Activated CD4-positive, alpha-beta T cell treated with anti-CD3 and anti-CD28 coated beads for 36 hours (primary cell): ENCODE measurements at regions not wholly inside any gene's neighbourhood (a gene's known extent, or its start where the extent isn't known, plus 50 kb on each side); places are given as distances from the start of the nearest gene placed in this dataset.
"Not testable (repeated sequence)": the region's sequence is repeated elsewhere in the genome, so short reads cannot be mapped to it uniquely, and the experiment has no call there.

ENCODE experiments used
- ATAC-seq: fragments of 200-7000 bp; cut with Tn5 transposase; one replicate; pipeline ENCODE4 v1.10.0; 2021; ENCODE audit warnings: mild to moderate bottlenecking, moderate library complexity
- CTCF ChIA-PET: fragments of 350-600 bp; sonication (Branson Sonifier 250); formaldehyde crosslinking; loops from one replicate; lab custom pipeline; 2021; ENCODE audit warnings: antibody characterized with exemption; lab: Charles Lee
- POLR2A ChIA-PET: fragments of 350-600 bp; sonication (Branson Sonifier 250); formaldehyde crosslinking; loops from one replicate; lab custom pipeline; 2021; ENCODE audit warnings: antibody characterized with exemption, inconsistent platforms; lab: Charles Lee
- DNase-seq: peaks from one replicate; pipeline ENCODE4 v3.0.0-alpha.2; 2020
- H3K27ac Mint-ChIP-seq: one replicate; pipeline ENCODE4 v1.8.0; 2021; ENCODE audit warnings: mixed read lengths
- H3K27me3 Mint-ChIP-seq: one replicate; pipeline ENCODE4 v1.8.0; 2021; ENCODE audit warnings: mixed read lengths
- H3K36me3 Mint-ChIP-seq: one replicate; pipeline ENCODE4 v1.8.0; 2021; ENCODE audit warnings: low read depth, mixed read lengths
- H3K4me1 Mint-ChIP-seq: one replicate; pipeline ENCODE4 v1.8.0; 2021; ENCODE audit warnings: mixed read lengths
- H3K4me3 Mint-ChIP-seq: one replicate; pipeline ENCODE4 v1.8.0; 2021; ENCODE audit warnings: mild to moderate bottlenecking, moderate library complexity, mixed read lengths
- H3K9me3 Mint-ChIP-seq: one replicate; pipeline ENCODE4 v1.8.0; 2021; ENCODE audit warnings: low read depth, mixed read lengths
- intact Hi-C, 2 experiments: fragments of 100-400 bp; cut with DNase I in 1 of 2; cut with micrococcal nuclease in 1 of 2; formaldehyde crosslinking; loops; one replicate each; pipeline versions ENCODE4 v1.14.2 to v1.15.1; 2022 to 2024; cut with DNase I, micrococcal nuclease

GRCh38 chr18:51330148-51330547, 132.7 kb upstream of the MEX3C start:
- peaks cover 2% of the 10 kb centered on the region for H3K27me3 Mint-ChIP-seq
- intact Hi-C loops: no loop called here
- H3K4me1 Mint-ChIP-seq: no peaks in the 10 kb centered on the region
- POLR2A ChIA-PET: no interaction called here
- H3K9me3 Mint-ChIP-seq: no peaks in the 10 kb centered on the region
- H3K27ac Mint-ChIP-seq: no peak overlapping the region
- H3K36me3 Mint-ChIP-seq: no peaks in the 10 kb centered on the region
- no peak overlapping the region for H3K4me3 Mint-ChIP-seq
- CTCF ChIA-PET: interaction anchor here (0.6 kb wide), 1 partner anchor 64 kb away, joined by 3 read pairs; no protein-coding TSS in a partner anchor
- DNase-seq (no peak), ATAC-seq (no peak)

DNA sequence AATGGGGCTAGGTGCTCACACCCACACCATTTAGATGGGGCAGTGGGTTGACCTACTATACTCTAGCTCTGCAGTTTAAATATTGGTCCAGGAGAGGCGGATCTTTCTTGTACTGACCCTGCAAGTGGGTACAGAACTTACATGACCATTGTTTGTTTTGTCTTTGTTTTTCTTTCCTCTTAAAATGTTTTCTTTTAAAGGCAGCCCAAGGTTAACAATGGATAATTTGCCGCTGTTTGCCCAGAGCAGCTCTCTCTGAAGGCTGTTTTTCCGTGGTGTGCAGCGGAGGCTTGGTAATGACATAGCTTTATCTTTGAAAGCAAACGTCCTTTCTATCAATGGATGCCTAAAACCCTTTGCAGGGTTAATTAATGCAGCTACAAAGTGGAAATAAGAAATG, 133.3 kb upstream of the MEX3C start:
- CTCF ChIA-PET: no interaction called here
- DNase-seq: no peak
- no peaks in the 10 kb centered on the region for H3K4me1 Mint-ChIP-seq

GRCh38 chr18:51337406-51337805, 139.9 kb upstream of the MEX3C start:
- Mint-ChIP-seq H3K27me3 (peaks cover 13% of the 10 kb centered on the region), H3K27ac (no peak overlapping the region), H3K4me3 (no peak overlapping the region), H3K4me1 (no peaks in the 10 kb centered on the region), H3K36me3 (no peaks in the 10 kb centered on the region), H3K9me3 (no peaks in the 10 kb centered on the region)
- CTCF ChIA-PET: no interaction called here
- DNase-seq (no peak), ATAC-seq (no peak)
- POLR2A ChIA-PET: no interaction called here
- intact Hi-C loops: no loop called here

More for the DNA sequence above, 133.3 kb upstream of the MEX3C start:
- intact Hi-C loops: no loop called here
- POLR2A ChIA-PET: no interaction called here
- H3K9me3 Mint-ChIP-seq: no peaks in the 10 kb centered on the region
- H3K27me3 Mint-ChIP-seq: peaks cover 2% of the 10 kb centered on the region
- no peak for ATAC-seq
- no peaks in the 10 kb centered on the region for H3K36me3 Mint-ChIP-seq
- no peak overlapping the region for H3K27ac Mint-ChIP-seq
- no peak overlapping the region for H3K4me3 Mint-ChIP-seq

GRCh38 chr18:51339856-51340255, 142.4 kb upstream of the MEX3C start:
- CTCF ChIA-PET: no interaction called here
- no peak for DNase-seq

GRCh38 chr18:51340332-51340731, 142.9 kb upstream of the MEX3C start:
- CTCF ChIA-PET: no interaction called here
- DNase-seq: no peak
- ATAC-seq: no peak
- H3K4me3 Mint-ChIP-seq: no peak overlapping the region
- H3K9me3 Mint-ChIP-seq: no peaks in the 10 kb centered on the region
- H3K27ac Mint-ChIP-seq: no peak overlapping the region
- POLR2A ChIA-PET: no interaction called here
- H3K27me3 Mint-ChIP-seq: peaks cover 16% of the 10 kb centered on the region
- no peaks in the 10 kb centered on the region for H3K36me3 Mint-ChIP-seq
- intact Hi-C loops: no loop called here
- no peaks in the 10 kb centered on the region for H3K4me1 Mint-ChIP-seq

More at GRCh38 chr18:51339856-51340255, 142.4 kb upstream of the MEX3C start:
- POLR2A ChIA-PET: no interaction called here
- no peak for ATAC-seq
- Mint-ChIP-seq H3K36me3 (no peaks in the 10 kb centered on the region), H3K4me3 (no peak overlapping the region), H3K9me3 (no peaks in the 10 kb centered on the region), H3K27ac (no peak overlapping the region), H3K27me3 (peaks cover 14% of the 10 kb centered on the region), H3K4me1 (no peaks in the 10 kb centered on the region)
- intact Hi-C loops: no loop called here

DNA sequence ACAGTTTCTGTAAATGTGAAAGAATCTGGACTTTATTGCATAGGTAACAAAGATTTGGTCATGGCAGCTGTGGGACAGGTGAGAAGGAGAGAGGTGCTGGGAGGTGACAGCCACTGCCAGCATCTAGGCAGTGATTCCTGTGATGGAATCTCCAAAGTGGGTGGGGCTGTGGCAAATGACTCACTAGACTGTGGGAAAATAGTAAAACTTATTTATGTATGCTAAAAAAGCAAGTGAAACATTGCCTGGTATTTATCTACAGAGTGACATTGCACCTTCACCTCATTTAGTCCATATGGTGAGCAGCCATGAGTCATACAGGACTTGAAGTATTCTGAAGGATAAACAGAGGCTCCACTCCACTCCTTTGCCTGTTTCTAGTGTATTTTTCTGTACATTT, 145.3 kb upstream of the MEX3C start:
- Mint-ChIP-seq H3K36me3 (no peaks in the 10 kb centered on the region), H3K27ac (no peak overlapping the region), H3K4me1 (no peaks in the 10 kb centered on the region), H3K4me3 (no peak overlapping the region), H3K9me3 (no peaks in the 10 kb centered on the region), H3K27me3 (peaks cover 13% of the 10 kb centered on the region)
- DNase-seq: peak; percentile 30
- ATAC-seq: peak; percentile 82
- ChIA-PET CTCF (no interaction called here), POLR2A (no interaction called here)
- intact Hi-C loops: no loop called here

GRCh38 chr18:51345848-51346391, 148.4 kb upstream of the MEX3C start:
- POLR2A ChIA-PET: no interaction called here
- ATAC-seq: no peak

GRCh38 chr18:51346404-51346803, 148.9 kb upstream of the MEX3C start:
- Mint-ChIP-seq H3K27me3 (peaks cover 14% of the 10 kb centered on the region), H3K4me1 (no peaks in the 10 kb centered on the region), H3K36me3 (no peaks in the 10 kb centered on the region), H3K27ac (no peak overlapping the region), H3K4me3 (no peak overlapping the region), H3K9me3 (no peaks in the 10 kb centered on the region)
- POLR2A ChIA-PET: no interaction called here
- DNase-seq: no peak
- ATAC-seq: no peak
- CTCF ChIA-PET: interaction anchor here (0.7 kb wide), 1 partner anchor 277 kb away, joined by 6 read pairs; no protein-coding TSS in a partner anchor
- intact Hi-C loops: no loop called here

More at GRCh38 chr18:51345848-51346391, 148.4 kb upstream of the MEX3C start:
- H3K4me1 Mint-ChIP-seq: no peaks in the 10 kb centered on the region
- H3K9me3 Mint-ChIP-seq: no peaks in the 10 kb centered on the region
- no peak overlapping the region for H3K4me3 Mint-ChIP-seq
- H3K36me3 Mint-ChIP-seq: no peaks in the 10 kb centered on the region
- intact Hi-C loops: no loop called here
- DNase-seq: no peak
- CTCF ChIA-PET: interaction anchor here (0.6 to 0.7 kb wide), 3 partner anchors 70 to 525 kb away, joined by 3 to 6 read pairs (median 3); no protein-coding TSS in a partner anchor
- peaks cover 12% of the 10 kb centered on the region for H3K27me3 Mint-ChIP-seq
- H3K27ac Mint-ChIP-seq: no peak overlapping the region

- ATAC-seq (no peak), DNase-seq (no peak)
- Mint-ChIP-seq H3K36me3 (no peaks in the 10 kb centered on the region), H3K27ac (no peak overlapping the region), H3K27me3 (peaks cover 12% of the 10 kb centered on the region), H3K4me3 (no peak overlapping the region), H3K9me3 (no peaks in the 10 kb centered on the region), H3K4me1 (no peaks in the 10 kb centered on the region)
- ChIA-PET CTCF (no interaction called here), POLR2A (interaction anchor here (0.6 kb wide), 1 partner anchor 9 kb away, joined by 3 read pairs; no protein-coding TSS in a partner anchor)
- intact Hi-C loops: no loop called here
Measured at GRCh38 chr18:51350081-51350480, 152.6 kb upstream of the MEX3C start.

- no peak overlapping the region for H3K4me3 Mint-ChIP-seq
- no peaks in the 10 kb centered on the region for H3K36me3 Mint-ChIP-seq
- DNase-seq (no peak), ATAC-seq (no peak)
- H3K27ac Mint-ChIP-seq: no peak overlapping the region
- intact Hi-C loops: no loop called here
- peaks cover 14% of the 10 kb centered on the region for H3K27me3 Mint-ChIP-seq
- no peaks in the 10 kb centered on the region for H3K4me1 Mint-ChIP-seq
- CTCF ChIA-PET: no interaction called here
- POLR2A ChIA-PET: no interaction called here
- H3K9me3 Mint-ChIP-seq: no peaks in the 10 kb centered on the region
Measured at GRCh38 chr18:51355841-51356240, 158.4 kb upstream of the MEX3C start.

- POLR2A ChIA-PET, H3K4me3 Mint-ChIP-seq, CTCF ChIA-PET, H3K27ac Mint-ChIP-seq, H3K36me3 Mint-ChIP-seq, H3K4me1 Mint-ChIP-seq, intact Hi-C loops, H3K9me3 Mint-ChIP-seq, ATAC-seq, DNase-seq: not testable (repeated sequence)
- H3K27me3 Mint-ChIP-seq: peaks cover 12% of the 10 kb centered on the region
Measured at GRCh38 chr18:51360301-51360700, 162.8 kb upstream of the MEX3C start.

DNA sequence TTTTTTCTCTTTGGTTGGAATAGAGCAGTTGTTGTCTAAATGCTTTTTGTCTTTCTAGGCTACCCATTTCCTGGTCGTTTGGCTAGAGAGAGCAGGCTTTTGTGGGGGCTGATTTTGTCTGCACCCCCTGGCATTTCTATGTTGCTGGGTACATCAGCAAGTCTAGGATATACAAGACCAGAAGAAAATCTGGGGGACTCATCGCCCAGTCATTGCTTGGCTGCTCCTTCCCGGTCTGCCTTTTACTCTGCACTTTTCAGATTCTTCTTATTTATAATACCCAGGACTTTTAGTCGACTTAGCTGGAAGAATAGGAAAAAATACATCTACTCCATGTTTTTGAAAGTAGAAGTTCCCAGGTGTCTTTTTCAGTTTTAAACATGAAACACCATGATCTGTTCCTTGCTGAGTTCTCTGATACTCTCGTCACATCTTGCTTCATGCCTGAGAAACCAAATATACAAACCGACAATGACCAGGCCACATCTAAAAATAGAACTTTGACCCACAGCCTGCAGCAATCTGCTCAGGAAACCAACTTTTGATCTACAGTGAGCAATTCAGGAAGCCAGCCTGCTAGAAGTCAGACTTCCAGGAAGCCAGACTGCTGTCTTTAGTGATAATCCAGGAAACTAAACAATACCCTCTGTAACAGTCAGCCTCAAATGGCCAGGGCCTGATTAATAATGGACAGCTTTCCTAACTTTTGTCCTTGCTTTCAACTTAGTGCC, 163.8 kb upstream of the MEX3C start:
- no peak overlapping the region for H3K4me3 Mint-ChIP-seq
- H3K36me3 Mint-ChIP-seq: no peaks in the 10 kb centered on the region
- no peaks in the 10 kb centered on the region for H3K9me3 Mint-ChIP-seq
- DNase-seq (no peak), ATAC-seq (no peak)
- H3K27me3 Mint-ChIP-seq: peaks cover 12% of the 10 kb centered on the region
- no peak overlapping the region for H3K27ac Mint-ChIP-seq
- CTCF ChIA-PET: no interaction called here
- intact Hi-C loops: no loop called here
- POLR2A ChIA-PET: no interaction called here
- H3K4me1 Mint-ChIP-seq: no peaks in the 10 kb centered on the region
